HG02610 (cell line): ENCODE measurements at regions not wholly inside any gene's neighbourhood (a gene's known extent, or its start where the extent isn't known, plus 50 kb on each side); places are given as distances from the start of the nearest gene placed in this dataset.
"Not testable (repeated sequence)": the region's sequence is repeated elsewhere in the genome, so short reads cannot be mapped to it uniquely, and the experiment has no call there.

Experiments used
- ATAC-seq: cut with Tn5 transposase; IDR thresholded peaks from one replicate; pipeline ENCODE4 v1.9.1; 2021; ENCODE audit warnings: mild to moderate bottlenecking, moderate library complexity; ENCODE audit not compliant: unreplicated experiment

DNA sequence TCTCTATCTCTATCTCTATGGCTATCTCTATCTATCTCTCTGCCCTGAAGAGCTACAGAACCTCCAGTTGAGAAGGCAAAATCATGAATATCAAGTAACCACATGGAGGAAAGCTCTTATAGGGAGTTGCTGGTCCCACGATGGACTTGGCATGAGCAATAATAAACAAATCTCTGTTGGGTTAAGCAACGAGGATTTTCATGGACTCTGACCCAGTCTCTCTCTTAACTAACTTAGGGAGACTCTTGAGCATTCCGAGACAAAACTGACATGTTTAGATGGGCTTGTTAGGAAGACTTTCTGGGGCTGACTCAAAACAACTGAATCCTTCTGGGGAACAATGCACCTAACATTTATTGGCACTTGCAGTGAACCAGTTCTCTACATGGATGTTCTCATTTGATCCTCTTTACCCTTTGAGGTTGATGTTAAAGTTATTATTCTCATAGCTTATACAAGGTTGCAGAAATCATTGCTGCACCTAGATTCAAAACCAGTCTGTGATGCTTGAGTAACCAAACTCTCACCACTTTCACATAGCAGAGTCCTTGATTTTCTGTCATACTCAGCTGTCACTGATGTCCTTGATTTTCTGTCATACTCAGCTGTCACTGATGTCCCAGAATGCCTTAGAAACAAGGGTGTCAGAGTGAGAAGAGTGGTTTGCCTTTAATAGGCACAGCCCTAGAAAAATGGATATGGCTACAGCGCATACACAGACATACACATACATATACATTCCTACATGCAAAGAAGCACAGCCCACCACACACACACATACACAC, 354.6 kb upstream of the MAF start:
- no peak for ATAC-seq

GRCh38 chr16:79950932-79951719, 350.6 kb upstream of the MAF start:
- no peak for ATAC-seq

GRCh38 chr16:79949417-79949816, 348.9 kb upstream of the MAF start:
- no peak for ATAC-seq

GRCh38 chr16:79947771-79948170, 347.2 kb upstream of the MAF start:
- no peak for ATAC-seq

GRCh38 chr16:79946252-79946651, 345.7 kb upstream of the MAF start:
- no peak for ATAC-seq

GRCh38 chr16:79943736-79944135, 343.2 kb upstream of the MAF start:
- no peak for ATAC-seq

DNA sequence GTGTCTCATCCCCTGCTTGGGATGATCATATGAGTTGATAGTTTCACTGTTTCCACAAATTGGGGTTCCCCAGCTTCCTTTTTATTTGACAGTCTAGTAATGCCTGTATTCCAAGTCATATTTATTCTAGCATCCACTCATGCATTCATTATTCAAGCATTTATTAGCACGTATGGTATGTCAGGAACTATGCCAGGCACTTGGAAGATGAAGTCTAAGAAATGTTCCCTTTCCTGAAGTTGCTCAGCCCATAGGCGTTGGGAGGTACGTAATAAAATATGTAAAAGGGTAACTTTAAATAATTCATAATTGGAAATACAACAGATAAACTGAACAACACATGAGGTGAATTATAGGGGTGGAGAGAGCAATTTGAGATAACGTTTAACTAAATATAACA, 338.0 kb upstream of the MAF start:
- ATAC-seq = no peak

DNA sequence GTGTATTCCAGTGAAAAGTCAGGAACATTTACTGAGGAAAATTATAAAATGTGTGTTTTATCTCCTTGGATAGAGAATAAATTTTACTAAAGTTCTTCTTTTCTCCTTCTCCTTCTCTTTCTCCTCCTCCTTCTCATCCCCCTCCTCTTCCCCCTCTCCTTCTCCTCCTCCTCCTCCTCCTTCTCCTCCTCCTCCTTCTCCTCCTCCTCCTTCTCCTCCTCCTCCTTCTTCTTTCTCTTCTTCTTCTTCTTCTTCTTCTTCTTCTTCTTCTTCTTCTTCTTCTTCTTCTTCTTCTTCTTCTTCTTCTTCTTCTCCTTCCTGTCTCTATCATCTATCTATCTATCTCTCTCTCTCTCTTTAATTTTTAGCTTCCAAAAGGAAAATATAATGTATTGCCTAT, 337.1 kb upstream of the MAF start:
- not testable (repeated sequence) for ATAC-seq

- no peak for ATAC-seq
Observed at GRCh38 chr16:79933603-79934002, 333.1 kb upstream of the MAF start.

- ATAC-seq = no peak
Observed at GRCh38 chr16:79932572-79932971, 332.0 kb upstream of the MAF start.

- ATAC-seq = no peak
Observed at GRCh38 chr16:79931721-79932120, 331.2 kb upstream of the MAF start.

DNA sequence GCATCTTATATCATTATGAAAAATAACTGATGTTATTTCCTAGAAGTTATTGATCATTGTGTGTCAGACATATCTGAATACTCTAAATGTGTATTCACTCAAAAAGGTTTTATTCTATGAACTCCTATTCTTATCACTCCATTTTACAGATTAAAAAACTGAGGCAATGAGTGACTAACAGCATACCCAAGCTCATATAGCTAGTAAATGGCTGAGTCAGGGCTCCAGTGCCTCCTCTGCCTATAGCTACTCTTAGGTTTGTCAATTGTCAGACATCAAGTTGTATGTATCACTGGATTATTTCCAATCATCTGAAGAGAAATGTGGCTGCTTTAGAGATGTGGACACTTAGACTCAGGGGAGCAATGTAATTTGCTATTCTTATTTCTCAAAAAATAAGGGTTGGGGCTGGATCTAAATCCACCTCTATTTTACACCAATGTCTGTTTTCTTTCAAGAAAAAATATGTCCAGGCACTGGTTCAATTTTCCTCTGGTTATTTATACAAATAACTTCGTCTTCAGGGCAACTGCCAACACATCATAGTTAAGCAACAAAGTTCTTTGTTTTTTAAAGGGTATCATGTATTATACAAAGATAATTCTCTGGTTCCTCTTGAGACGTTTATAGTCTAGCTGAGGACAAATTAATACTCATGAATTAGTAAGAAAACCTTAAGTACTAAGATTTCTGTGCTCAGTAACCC, 328.9 kb upstream of the MAF start:
- no peak for ATAC-seq

GRCh38 chr16:79928142-79928873, 327.8 kb upstream of the MAF start:
- no peak for ATAC-seq

GRCh38 chr16:79926451-79927205, 326.1 kb upstream of the MAF start:
- no peak for ATAC-seq

DNA sequence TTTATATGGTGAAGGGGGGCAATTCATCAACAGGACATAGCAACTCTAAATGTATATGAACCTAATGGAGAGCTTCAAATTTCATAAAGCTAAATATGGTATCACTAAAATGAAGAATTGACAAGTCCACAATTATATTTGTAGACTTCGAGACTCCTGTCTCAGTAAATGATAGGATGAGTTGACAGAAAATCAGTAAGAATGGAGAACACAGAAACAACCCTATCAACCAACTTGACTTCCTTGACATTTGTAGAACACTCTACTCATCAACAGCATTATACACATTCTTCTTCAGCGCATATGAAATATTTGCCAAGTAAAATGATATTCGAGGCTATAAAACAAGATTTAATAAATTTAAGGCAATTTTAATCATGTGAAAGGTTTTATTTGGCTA, 322.9 kb upstream of the MAF start:
- no peak for ATAC-seq

DNA sequence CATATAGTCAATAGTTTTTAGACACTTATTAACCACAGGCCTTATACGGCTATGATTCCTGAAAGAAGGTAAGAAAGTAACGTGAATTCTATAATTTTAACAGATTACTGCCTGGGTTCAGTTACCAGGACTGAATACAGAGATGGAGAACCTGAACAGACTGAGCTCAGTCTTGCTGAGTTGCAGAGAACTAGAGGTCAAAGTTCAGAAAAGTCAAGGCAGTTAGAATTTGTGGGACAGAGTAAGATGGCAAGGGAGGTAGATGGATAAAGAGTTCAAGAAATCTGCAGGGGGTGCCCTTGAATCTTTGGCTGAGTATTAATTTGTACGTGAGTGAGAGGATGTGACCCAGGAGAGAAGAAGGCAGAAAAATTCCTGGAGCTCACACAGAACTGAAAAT, 320.1 kb upstream of the MAF start:
- no peak for ATAC-seq

DNA sequence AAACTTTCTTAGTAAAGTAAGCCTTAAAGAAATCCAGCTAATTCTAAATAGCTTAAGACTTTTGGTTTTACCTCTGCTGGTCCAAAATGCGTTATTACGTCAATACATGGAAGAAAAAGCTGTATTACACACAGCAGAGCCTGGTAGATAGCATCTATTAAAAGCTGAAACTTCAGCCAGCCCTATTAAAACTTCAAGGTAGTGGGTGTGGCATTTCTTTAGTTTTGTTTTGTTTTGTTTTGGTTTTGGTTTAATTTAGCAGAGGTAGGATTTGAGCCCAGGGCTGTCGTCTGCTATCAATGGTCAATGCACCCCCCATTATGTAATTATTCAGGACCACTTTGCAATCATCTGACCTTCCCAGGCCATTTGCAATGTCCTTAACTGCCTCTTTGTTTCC, 318.4 kb upstream of the MAF start:
- ATAC-seq = no peak

DNA sequence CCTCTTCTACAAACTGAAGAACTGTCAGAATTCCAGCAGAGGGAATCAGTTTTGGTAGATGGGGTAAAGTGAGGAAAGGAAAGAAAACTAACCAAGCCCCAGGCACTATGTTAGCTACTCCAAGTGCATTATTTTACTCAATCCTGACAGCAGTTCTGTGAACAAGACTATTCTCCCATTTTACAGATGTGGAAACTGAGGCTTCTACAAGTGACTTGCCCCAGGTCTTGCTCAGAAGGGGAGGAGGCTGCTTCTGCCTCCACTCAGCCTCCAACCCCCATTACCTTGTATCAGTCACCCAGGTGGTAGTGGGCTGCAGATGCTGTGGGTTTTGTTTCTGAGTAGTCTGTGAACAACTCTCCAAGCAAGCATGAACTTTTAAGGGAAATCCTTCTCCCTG, 315.2 kb upstream of the MAF start:
- no peak for ATAC-seq

GRCh38 chr16:79914961-79915720, 314.6 kb upstream of the MAF start:
- ATAC-seq = no peak
